ENCODE measurements at regions not wholly inside any gene's neighbourhood (a gene's known extent, or its start where the extent isn't known, plus 50 kb on each side); places are given as distances from the start of the nearest gene placed in this dataset.

GRCh38 chr3:64459711-64460110, 228.1 kb downstream of the ADAMTS9 start:
- Mint-ChIP-seq H3K36me3 (ENCODE audit: insufficient read depth) (no peaks in the 10 kb centered on the region), H3K4me3 (ENCODE audit: low read depth) (no peak overlapping the region), H3K27ac (no peak overlapping the region), H3K27me3 (peaks cover 23% of the 10 kb centered on the region), H3K9me3 (ENCODE audit: low read depth) (no peaks in the 10 kb centered on the region), H3K4me1 (ENCODE audit: low read depth) (peaks cover 15% of the 10 kb centered on the region)
- no peak for TF ChIP-seq CTCF (IDR thresholded peaks at IDR 0.05; ENCODE audit: unreplicated experiment)
- DNase-seq (ENCODE audit: low spot score, unreplicated experiment) = no peak

DNA sequence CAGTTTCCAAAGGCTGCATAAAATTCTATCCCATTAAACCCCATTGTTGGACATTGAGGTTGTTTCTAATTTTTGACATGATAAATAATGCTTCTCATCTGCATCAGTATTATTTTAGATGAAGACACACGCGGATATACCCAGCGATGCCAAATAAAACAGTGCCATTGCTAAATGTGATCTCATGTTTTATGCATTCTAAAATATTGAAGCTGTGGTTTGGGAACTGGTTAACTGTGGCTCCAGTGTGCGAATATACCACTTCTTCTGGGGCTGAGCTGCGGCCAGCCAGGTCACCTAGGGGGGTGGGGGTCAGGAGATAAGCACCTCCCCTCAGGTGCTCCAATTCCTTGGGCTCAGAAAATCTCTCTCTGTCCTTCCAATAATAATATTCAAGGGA, 230.0 kb downstream of the ADAMTS9 start:
- Mint-ChIP-seq H3K4me1 (ENCODE audit: low read depth) (peaks cover 7% of the 10 kb centered on the region), H3K27ac (no peak overlapping the region), H3K27me3 (peaks cover 18% of the 10 kb centered on the region), H3K4me3 (ENCODE audit: low read depth) (no peak overlapping the region), H3K36me3 (ENCODE audit: insufficient read depth) (no peaks in the 10 kb centered on the region), H3K9me3 (ENCODE audit: low read depth) (no peaks in the 10 kb centered on the region)
- TF ChIP-seq CTCF (IDR thresholded peaks at IDR 0.05; ENCODE audit: unreplicated experiment) = no peak
- no peak for DNase-seq (ENCODE audit: low spot score, unreplicated experiment)

DNA sequence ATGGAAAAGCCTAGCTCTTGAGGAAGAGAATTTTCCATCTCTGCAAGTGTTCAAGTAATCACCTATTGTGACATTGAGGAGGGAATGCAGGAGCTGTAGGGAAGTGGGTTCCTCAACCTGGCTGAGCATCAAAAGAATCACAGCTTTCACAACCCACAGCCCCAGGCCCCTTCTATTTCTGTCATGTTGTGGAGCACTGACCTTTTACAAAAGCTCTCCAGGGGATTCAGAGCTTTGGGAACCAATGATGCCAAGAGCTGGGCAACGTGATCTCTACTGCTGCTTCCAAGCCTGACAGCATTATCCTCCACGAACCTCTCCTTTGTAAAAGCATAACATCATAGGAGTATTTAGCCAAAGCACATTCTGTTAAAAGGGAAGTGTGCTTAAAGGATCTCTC, 231.1 kb downstream of the ADAMTS9 start:
- H3K4me3 Mint-ChIP-seq (ENCODE audit: low read depth) = no peak overlapping the region
- H3K4me1 Mint-ChIP-seq (ENCODE audit: low read depth) = peaks cover 3% of the 10 kb centered on the region
- H3K36me3 Mint-ChIP-seq (ENCODE audit: insufficient read depth) = no peaks in the 10 kb centered on the region
- TF ChIP-seq CTCF (IDR thresholded peaks at IDR 0.05; ENCODE audit: unreplicated experiment) = no peak
- H3K27me3 Mint-ChIP-seq = peaks cover 28% of the 10 kb centered on the region
- DNase-seq (ENCODE audit: low spot score, unreplicated experiment) = no peak
- H3K9me3 Mint-ChIP-seq (ENCODE audit: low read depth) = no peaks in the 10 kb centered on the region
- H3K27ac Mint-ChIP-seq = no peak overlapping the region

GRCh38 chr3:64455351-64455750, 230.1 kb upstream of the PRICKLE2 start:
- no peak for TF ChIP-seq CTCF (IDR thresholded peaks at IDR 0.05; ENCODE audit: unreplicated experiment)
- DNase-seq (ENCODE audit: low spot score, unreplicated experiment) = no peak
- Mint-ChIP-seq H3K4me3 (ENCODE audit: low read depth) (no peak overlapping the region), H3K36me3 (ENCODE audit: insufficient read depth) (no peaks in the 10 kb centered on the region), H3K27ac (no peak overlapping the region), H3K27me3 (peaks cover 29% of the 10 kb centered on the region), H3K4me1 (ENCODE audit: low read depth) (peaks cover 13% of the 10 kb centered on the region), H3K9me3 (ENCODE audit: low read depth) (no peaks in the 10 kb centered on the region)

GRCh38 chr3:64454768-64455167, 229.5 kb upstream of the PRICKLE2 start:
- H3K36me3 Mint-ChIP-seq (ENCODE audit: insufficient read depth) = no peaks in the 10 kb centered on the region
- peaks cover 14% of the 10 kb centered on the region for H3K4me1 Mint-ChIP-seq (ENCODE audit: low read depth)
- DNase-seq (ENCODE audit: low spot score, unreplicated experiment) = no peak
- H3K27me3 Mint-ChIP-seq = peaks cover 29% of the 10 kb centered on the region
- H3K27ac Mint-ChIP-seq = no peak overlapping the region
- H3K9me3 Mint-ChIP-seq (ENCODE audit: low read depth) = no peaks in the 10 kb centered on the region
- TF ChIP-seq CTCF (IDR thresholded peaks at IDR 0.05; ENCODE audit: unreplicated experiment) = no peak
- H3K4me3 Mint-ChIP-seq (ENCODE audit: low read depth) = no peak overlapping the region

All from progenitor cell of endocrine pancreas (in vitro differentiated cells).